Dendritic cell treated with granulocyte-macrophage colony-stimulating factor and Interleukin-4, amounts not matched to agents 40 ng/mL and 50 ng/mL, for 4 days (primary cell): ENCODE measurements at regions not wholly inside any gene's neighbourhood (a gene's known extent, or its start where the extent isn't known, plus 50 kb on each side); places are given as distances from the start of the nearest gene placed in this dataset.

Experiments
- H3K27ac Mint-ChIP-seq: one replicate; pipeline ENCODE4 v1.8.0; 2022; ENCODE audit warnings: mild to moderate bottlenecking, mixed read lengths
- H3K27me3 Mint-ChIP-seq: one replicate; pipeline ENCODE4 v1.8.0; 2022; ENCODE audit warnings: mild to moderate bottlenecking, mixed read lengths
- H3K36me3 Mint-ChIP-seq: one replicate; pipeline ENCODE4 v1.8.0; 2022; ENCODE audit warnings: low read depth, mixed read lengths
- H3K4me1 Mint-ChIP-seq: one replicate; pipeline ENCODE4 v1.8.0; 2022; ENCODE audit warnings: low read depth, mixed read lengths
- H3K4me3 Mint-ChIP-seq: one replicate; pipeline ENCODE4 v1.8.0; 2022; ENCODE audit warnings: mild to moderate bottlenecking, moderate library complexity, mixed read lengths
- H3K9me3 Mint-ChIP-seq: one replicate; pipeline ENCODE4 v1.8.0; 2022; ENCODE audit warnings: mixed read lengths
- intact Hi-C: fragments of 100-400 bp; cut with micrococcal nuclease; formaldehyde crosslinking; loops from one replicate; pipeline ENCODE4 v1.15.0; 2022

DNA sequence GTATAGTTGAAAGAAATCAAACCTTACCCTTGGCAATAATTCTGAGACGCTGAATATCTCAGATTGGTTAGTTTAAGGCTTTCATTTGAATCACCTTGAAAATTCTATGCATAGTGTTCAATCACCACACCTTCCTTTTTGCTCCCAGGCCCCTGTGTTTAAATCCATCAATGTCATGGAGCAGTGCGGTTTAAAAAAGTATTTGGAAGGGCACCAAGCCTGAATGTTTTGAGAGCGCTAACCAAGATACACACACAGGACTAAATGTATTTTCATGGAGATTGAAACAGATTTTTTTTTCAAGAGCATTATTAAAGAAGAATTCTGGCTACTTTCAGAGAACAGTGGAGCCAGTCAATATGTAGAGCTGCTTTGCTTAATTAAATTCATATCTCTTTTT is 195.7 kb downstream of the CENPW start:
- H3K9me3 Mint-ChIP-seq: no peaks in the 10 kb centered on the region
- H3K4me1 Mint-ChIP-seq: no peaks in the 10 kb centered on the region
- no peak overlapping the region for H3K27ac Mint-ChIP-seq
- no peaks in the 10 kb centered on the region for H3K27me3 Mint-ChIP-seq
- H3K36me3 Mint-ChIP-seq: no peaks in the 10 kb centered on the region
- no peak overlapping the region for H3K4me3 Mint-ChIP-seq
- intact Hi-C loops: no loop called here

DNA sequence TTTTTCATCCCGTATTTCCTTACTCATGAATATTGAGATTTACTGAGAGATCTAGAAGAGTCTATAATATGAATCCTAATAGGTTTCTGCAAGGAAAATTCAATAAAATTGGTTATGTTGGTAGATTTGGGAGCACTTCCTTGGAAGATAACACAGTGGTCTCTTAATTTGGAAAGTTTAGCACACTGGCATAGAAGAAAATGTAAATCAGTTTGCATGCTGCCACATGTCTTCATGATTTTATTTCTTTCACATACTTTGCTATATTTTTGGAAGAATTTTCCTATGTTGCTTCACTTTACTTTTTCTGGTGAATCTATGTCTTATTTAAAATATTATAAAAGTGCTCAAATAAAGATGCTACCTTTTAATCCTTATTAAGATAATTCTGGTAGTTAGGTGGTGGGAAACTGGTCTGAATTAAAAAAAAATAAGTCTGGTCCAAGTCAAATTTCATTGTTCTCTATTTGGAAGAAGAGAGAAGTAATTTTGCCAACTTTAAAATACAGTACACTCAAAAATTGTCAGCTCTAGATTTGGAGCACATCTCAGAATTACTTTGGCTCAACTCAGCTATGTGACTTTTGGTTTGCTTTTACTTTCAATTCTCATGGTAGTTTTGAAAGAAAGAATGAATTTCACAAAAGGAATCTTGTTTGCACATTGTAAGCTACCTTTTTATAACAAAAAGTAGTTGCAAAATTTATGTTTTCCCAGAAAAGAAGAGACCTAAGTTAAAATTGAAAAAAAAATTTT is 197.3 kb downstream of the CENPW start:
- H3K27me3 Mint-ChIP-seq: no peaks in the 10 kb centered on the region
- no peaks in the 10 kb centered on the region for H3K9me3 Mint-ChIP-seq
- H3K4me1 Mint-ChIP-seq: no peaks in the 10 kb centered on the region
- H3K36me3 Mint-ChIP-seq: no peaks in the 10 kb centered on the region
- H3K4me3 Mint-ChIP-seq: no peak overlapping the region
- intact Hi-C loops: no loop called here
- no peak overlapping the region for H3K27ac Mint-ChIP-seq

DNA sequence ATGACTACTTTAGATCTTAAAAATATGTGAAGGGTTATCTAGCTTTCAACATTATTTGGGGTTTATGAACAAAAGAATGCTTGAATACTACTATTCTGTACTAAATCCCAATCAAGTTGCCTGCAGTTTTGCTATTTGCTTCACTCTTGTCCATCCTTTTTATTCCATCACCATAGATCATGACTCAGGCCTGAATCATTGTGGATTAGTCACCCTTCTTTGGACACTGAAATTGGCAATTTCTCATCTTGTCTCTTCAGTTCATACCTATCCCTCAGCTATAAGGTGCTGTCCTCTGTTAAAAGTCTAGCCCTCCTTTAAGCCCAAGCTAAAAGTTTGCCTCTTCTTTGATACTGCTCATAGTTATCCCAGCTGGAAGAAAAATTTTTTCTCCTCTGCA is 199.1 kb downstream of the CENPW start:
- intact Hi-C loops: no loop called here
- Mint-ChIP-seq H3K4me1 (no peaks in the 10 kb centered on the region), H3K36me3 (no peaks in the 10 kb centered on the region), H3K4me3 (no peak overlapping the region), H3K27me3 (no peaks in the 10 kb centered on the region), H3K27ac (no peak overlapping the region), H3K9me3 (no peaks in the 10 kb centered on the region)

GRCh38 chr6:126540161-126540560 is 200.2 kb downstream of the CENPW start:
- Mint-ChIP-seq H3K27me3 (no peaks in the 10 kb centered on the region), H3K36me3 (no peaks in the 10 kb centered on the region), H3K4me3 (no peak overlapping the region), H3K4me1 (no peaks in the 10 kb centered on the region), H3K9me3 (no peaks in the 10 kb centered on the region), H3K27ac (no peak overlapping the region)
- intact Hi-C loops: no loop called here

DNA sequence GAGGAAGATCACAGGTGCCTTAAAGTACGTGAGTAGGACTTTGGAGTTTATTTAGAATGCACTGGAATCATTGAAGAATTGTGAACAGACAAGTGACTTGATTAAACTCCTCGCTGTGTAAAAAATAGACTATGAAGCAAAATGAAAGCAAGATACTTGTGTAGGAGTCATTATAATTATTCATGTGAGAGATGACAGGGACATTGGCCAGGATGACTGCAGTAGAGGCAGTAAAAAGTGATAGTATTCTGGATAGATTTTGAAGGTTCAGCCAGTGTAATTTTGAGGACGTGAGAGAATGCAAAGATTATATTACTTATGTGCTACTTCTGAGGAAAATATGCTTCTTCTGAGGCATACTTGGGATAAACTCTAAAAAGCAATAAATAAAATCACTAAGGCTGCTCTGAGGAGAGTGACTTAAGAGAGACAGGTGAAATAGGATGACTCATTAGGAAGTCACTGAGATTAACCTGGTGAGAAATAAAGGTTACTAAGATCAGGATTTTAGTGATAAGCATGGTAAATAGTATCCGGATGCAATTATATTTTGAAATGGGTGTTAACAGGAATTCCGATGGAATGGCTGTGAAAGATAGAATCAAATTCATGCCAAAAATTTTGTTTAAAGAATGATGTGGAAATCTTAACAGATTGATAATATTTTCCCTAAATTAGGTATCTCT is 202.0 kb downstream of the CENPW start:
- Mint-ChIP-seq H3K36me3 (no peaks in the 10 kb centered on the region), H3K4me1 (no peaks in the 10 kb centered on the region), H3K27ac (no peak overlapping the region), H3K9me3 (no peaks in the 10 kb centered on the region), H3K4me3 (no peak overlapping the region), H3K27me3 (no peaks in the 10 kb centered on the region)
- intact Hi-C loops: no loop called here

DNA sequence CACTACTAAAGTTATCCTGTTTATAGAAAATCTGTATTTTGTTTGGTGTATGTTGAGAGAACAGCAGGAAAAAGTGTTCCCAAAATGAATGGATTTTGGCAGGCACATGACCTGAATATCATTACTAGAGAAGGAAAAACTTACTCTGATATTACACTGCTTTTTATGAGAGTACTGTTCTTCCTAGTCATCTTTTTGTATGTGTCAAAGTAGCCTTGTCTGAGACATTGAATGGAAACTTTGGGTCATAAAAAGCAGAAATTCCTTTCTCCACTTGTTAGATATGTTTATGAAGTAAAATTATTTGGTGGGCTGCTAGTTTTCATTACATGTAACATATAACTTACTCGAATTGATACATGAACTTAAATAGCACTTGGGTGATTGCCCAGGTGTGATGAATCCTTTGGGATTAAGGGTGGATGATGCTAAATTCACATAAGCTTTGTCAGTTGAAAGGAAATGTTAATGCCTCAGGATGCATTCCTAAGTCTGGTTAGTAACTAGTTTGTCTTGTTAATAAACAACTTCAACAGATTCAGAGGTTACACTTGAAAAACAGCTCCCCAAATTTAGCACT is 206.7 kb downstream of the CENPW start:
- no peak overlapping the region for H3K4me3 Mint-ChIP-seq
- no peaks in the 10 kb centered on the region for H3K9me3 Mint-ChIP-seq
- H3K36me3 Mint-ChIP-seq: no peaks in the 10 kb centered on the region
- H3K27ac Mint-ChIP-seq: no peak overlapping the region
- intact Hi-C loops: no loop called here
- no peaks in the 10 kb centered on the region for H3K4me1 Mint-ChIP-seq
- no peaks in the 10 kb centered on the region for H3K27me3 Mint-ChIP-seq

GRCh38 chr6:126548300-126548699 is 208.4 kb downstream of the CENPW start:
- H3K4me3 Mint-ChIP-seq: no peak overlapping the region
- no peaks in the 10 kb centered on the region for H3K36me3 Mint-ChIP-seq
- no peaks in the 10 kb centered on the region for H3K4me1 Mint-ChIP-seq
- H3K9me3 Mint-ChIP-seq: no peaks in the 10 kb centered on the region
- no peak overlapping the region for H3K27ac Mint-ChIP-seq
- intact Hi-C loops: no loop called here
- no peaks in the 10 kb centered on the region for H3K27me3 Mint-ChIP-seq

GRCh38 chr6:126550323-126550722 is 210.4 kb downstream of the CENPW start:
- Mint-ChIP-seq H3K9me3 (no peaks in the 10 kb centered on the region), H3K36me3 (no peaks in the 10 kb centered on the region), H3K27ac (no peak overlapping the region), H3K4me3 (no peak overlapping the region), H3K4me1 (no peaks in the 10 kb centered on the region), H3K27me3 (no peaks in the 10 kb centered on the region)
- intact Hi-C loops: no loop called here

GRCh38 chr6:126551832-126552231 is 211.9 kb downstream of the CENPW start:
- H3K27me3 Mint-ChIP-seq: no peaks in the 10 kb centered on the region
- H3K36me3 Mint-ChIP-seq: no peaks in the 10 kb centered on the region
- no peaks in the 10 kb centered on the region for H3K4me1 Mint-ChIP-seq
- no peak overlapping the region for H3K4me3 Mint-ChIP-seq
- intact Hi-C loops: no loop called here
- no peak overlapping the region for H3K27ac Mint-ChIP-seq
- no peaks in the 10 kb centered on the region for H3K9me3 Mint-ChIP-seq

GRCh38 chr6:126553854-126554253 is 213.9 kb downstream of the CENPW start:
- no peak overlapping the region for H3K27ac Mint-ChIP-seq
- no peak overlapping the region for H3K4me3 Mint-ChIP-seq
- peaks cover under 1% of the 10 kb centered on the region for H3K9me3 Mint-ChIP-seq
- H3K27me3 Mint-ChIP-seq: no peaks in the 10 kb centered on the region
- no peaks in the 10 kb centered on the region for H3K36me3 Mint-ChIP-seq
- intact Hi-C loops: no loop called here
- no peaks in the 10 kb centered on the region for H3K4me1 Mint-ChIP-seq

DNA sequence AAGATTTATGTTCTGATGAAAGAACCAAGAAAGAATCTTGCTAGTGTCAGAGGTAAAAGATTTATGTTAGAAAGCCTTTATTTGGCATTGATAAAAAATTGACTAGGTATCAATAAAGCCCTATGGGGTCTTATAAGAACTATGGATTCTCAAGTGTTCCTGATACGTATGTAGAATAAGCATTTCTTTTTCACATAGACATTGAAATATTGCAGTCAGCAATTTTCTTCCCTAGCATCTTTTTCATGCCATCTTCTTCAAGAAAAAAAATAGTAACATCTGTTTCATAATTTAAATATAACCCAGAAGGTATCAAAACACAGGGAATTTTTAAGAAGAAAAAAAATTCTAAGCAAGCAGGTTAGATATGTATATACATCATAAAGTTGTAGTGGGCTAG is 230.6 kb downstream of the CENPW start:
- no peaks in the 10 kb centered on the region for H3K4me1 Mint-ChIP-seq
- intact Hi-C loops: no loop called here
- no peak overlapping the region for H3K27ac Mint-ChIP-seq
- H3K27me3 Mint-ChIP-seq: no peaks in the 10 kb centered on the region
- H3K36me3 Mint-ChIP-seq: no peaks in the 10 kb centered on the region
- no peaks in the 10 kb centered on the region for H3K9me3 Mint-ChIP-seq
- no peak overlapping the region for H3K4me3 Mint-ChIP-seq

DNA sequence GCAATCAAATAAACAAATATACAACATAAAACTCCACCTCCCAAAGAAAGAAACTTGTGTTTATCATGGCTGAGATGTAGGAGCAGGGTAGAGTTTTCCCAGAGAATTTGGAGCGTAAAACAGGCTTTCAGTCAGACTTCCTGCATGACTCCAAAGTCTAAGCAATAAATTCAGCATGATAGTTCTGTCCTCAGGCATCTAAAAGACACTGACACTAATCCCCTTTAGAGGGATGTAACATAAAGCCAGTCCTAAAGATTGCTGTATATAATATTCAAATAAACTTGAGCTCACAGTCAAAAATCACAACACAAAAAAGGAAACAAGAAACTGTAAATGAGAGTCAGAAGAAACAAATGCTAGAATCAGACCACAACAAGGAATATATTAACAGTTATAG is 234.4 kb downstream of the CENPW start:
- Mint-ChIP-seq H3K4me1 (no peaks in the 10 kb centered on the region), H3K36me3 (no peaks in the 10 kb centered on the region), H3K27me3 (no peaks in the 10 kb centered on the region), H3K27ac (no peak overlapping the region), H3K4me3 (no peak overlapping the region), H3K9me3 (no peaks in the 10 kb centered on the region)
- intact Hi-C loops: no loop called here

DNA sequence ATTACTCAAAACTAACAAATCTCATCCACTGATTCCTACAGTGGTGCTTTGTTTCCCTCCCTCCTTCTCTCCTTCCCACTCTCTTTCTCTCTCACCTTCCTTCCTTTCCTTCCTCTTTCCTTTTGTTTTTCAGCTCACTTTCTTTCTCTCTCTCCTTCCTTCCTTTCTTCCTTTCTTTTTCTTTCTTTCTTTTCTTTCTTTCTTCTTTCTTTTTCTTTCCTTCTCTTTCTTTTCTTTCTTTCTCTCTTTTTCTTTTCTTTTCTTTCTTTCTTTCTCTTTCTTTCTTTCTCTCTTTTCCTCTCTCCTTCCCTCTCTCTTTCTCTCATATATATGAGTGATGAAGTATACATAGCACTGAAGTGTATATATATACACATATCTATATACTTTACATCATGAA is 241.4 kb downstream of the CENPW start:
- intact Hi-C loops: no loop called here
- Mint-ChIP-seq H3K27ac (no peak overlapping the region), H3K36me3 (no peaks in the 10 kb centered on the region), H3K4me1 (no peaks in the 10 kb centered on the region), H3K27me3 (no peaks in the 10 kb centered on the region), H3K4me3 (no peak overlapping the region), H3K9me3 (no peaks in the 10 kb centered on the region)

- H3K27ac Mint-ChIP-seq: no peak overlapping the region
- H3K4me1 Mint-ChIP-seq: no peaks in the 10 kb centered on the region
- H3K27me3 Mint-ChIP-seq: no peaks in the 10 kb centered on the region
- peaks cover 34% of the 10 kb centered on the region for H3K9me3 Mint-ChIP-seq
- intact Hi-C loops: no loop called here
- no peaks in the 10 kb centered on the region for H3K36me3 Mint-ChIP-seq
- no peak overlapping the region for H3K4me3 Mint-ChIP-seq
These were observed 260.5 kb downstream of the CENPW start for GRCh38 chr6:126600258-126600916.
